HG03280 (cell line): ENCODE measurements at regions not wholly inside any gene's neighbourhood (a gene's known extent, or its start where the extent isn't known, plus 50 kb on each side); places are given as distances from the start of the nearest gene placed in this dataset.

ENCODE experiments used
- ATAC-seq: cut with Tn5 transposase; IDR thresholded peaks from one replicate; pipeline ENCODE4 v1.9.1; 2021; ENCODE audit warnings: mild to moderate bottlenecking, moderate library complexity; ENCODE audit not compliant: unreplicated experiment

- no peak for ATAC-seq
These were observed 496.3 kb upstream of the NR2F2 start for GRCh38 chr15:95834028-95834804.

GRCh38 chr15:95836536-95836935 lies 494.0 kb upstream of the NR2F2 start:
- ATAC-seq: no peak

- ATAC-seq: no peak
These were observed 493.0 kb upstream of the NR2F2 start for GRCh38 chr15:95837341-95838004.

GRCh38 chr15:95839367-95839782 lies 491.1 kb upstream of the NR2F2 start:
- ATAC-seq: peak; percentile 84

GRCh38 chr15:95840004-95840403 lies 490.5 kb upstream of the NR2F2 start:
- ATAC-seq: no peak

- ATAC-seq: no peak
These were observed 489.6 kb upstream of the NR2F2 start for GRCh38 chr15:95840855-95841254.

- no peak for ATAC-seq
These were observed 487.9 kb upstream of the NR2F2 start for GRCh38 chr15:95842576-95842975.

- no peak for ATAC-seq
These were observed 487.1 kb upstream of the NR2F2 start for GRCh38 chr15:95843241-95843910.

- ATAC-seq: no peak
These were observed 484.5 kb upstream of the NR2F2 start for GRCh38 chr15:95845862-95846515.

- ATAC-seq: no peak
These were observed 482.4 kb upstream of the NR2F2 start for GRCh38 chr15:95848126-95848525.

GRCh38 chr15:95850837-95851236 lies 479.7 kb upstream of the NR2F2 start:
- ATAC-seq: no peak

- no peak for ATAC-seq
These were observed 477.1 kb upstream of the NR2F2 start for GRCh38 chr15:95853350-95853749.

- no peak for ATAC-seq
These were observed 473.3 kb upstream of the NR2F2 start for GRCh38 chr15:95857124-95857757.

- ATAC-seq: no peak
These were observed 472.7 kb upstream of the NR2F2 start for GRCh38 chr15:95857758-95858157.

- ATAC-seq: no peak
These were observed 470.1 kb upstream of the NR2F2 start for GRCh38 chr15:95860406-95860805.

- ATAC-seq: peak; percentile 74
These were observed 466.0 kb upstream of the NR2F2 start for GRCh38 chr15:95864467-95864886.

GRCh38 chr15:95865330-95865739 lies 465.2 kb upstream of the NR2F2 start:
- ATAC-seq: no peak

GRCh38 chr15:95866711-95867440 lies 463.6 kb upstream of the NR2F2 start:
- no peak for ATAC-seq

GRCh38 chr15:95868450-95868849 lies 462.1 kb upstream of the NR2F2 start:
- no peak for ATAC-seq

- no peak for ATAC-seq
These were observed 461.5 kb upstream of the NR2F2 start for GRCh38 chr15:95868970-95869369.
